ENCODE measurements at regions not wholly inside any gene's neighbourhood (a gene's known extent, or its start where the extent isn't known, plus 50 kb on each side); places are given as distances from the start of the nearest gene placed in this dataset.

DNA sequence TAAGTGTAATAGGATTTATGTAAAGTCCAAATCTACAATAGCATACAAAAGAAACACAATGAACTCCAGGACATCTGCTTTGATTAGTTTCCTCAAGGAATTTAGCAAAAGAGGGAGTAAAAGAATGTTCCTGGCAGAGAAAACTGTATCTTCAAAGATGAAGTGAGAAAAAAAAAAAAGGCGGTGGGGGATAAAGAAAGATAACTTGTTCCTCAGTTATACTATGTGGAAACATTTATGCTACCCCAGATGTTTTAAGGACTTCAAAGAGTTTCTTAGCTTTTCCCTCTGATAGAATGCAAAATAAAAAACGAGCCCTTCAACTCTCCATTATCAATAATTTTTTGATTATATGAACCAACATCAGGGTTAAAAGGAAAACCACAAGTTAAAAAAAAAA, 908.9 kb upstream of the ADGRL2 start:
- intact Hi-C loops (cut with DNase I, micrococcal nuclease): no loop called here
- DNase-seq (no peak), ATAC-seq (no peak)

DNA sequence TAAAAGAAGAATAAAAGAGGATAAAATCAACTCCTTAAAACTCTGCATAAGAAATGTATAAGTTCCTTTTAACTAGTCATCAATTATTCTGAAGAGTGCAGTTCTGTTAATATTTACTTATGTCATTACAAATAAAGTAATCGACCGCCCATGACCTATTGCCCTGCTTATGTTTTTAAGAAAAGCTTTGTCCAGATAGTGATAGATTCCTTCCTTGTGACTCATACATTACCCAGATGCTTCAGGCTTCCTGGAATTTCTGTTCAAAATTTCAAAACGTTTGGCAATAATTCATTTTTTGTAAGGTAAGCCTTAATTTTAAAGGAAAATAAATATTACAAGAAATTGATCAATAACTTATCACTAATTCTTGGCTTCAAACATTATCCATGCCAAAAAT, 918.2 kb upstream of the ADGRL2 start:
- intact Hi-C loops (cut with DNase I, micrococcal nuclease): no loop called here
- DNase-seq (no peak), ATAC-seq (no peak)

DNA sequence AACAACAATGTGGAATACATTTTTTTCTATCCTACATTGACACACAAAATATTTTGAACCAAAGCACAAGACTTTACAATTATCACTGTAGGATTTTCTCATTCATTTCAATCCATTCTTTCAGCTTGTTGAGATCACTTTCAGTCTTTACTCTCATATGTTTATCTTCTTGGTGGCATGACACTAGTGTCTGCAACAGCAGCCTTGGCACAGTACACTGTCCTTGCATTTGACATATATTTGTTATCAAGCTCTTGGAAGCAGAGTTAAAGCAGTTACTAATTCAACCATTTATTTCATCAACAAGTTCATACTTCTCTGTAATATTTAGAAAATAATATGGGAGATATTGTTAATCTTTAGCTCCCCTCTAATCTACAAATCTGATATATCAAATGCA, 922.4 kb upstream of the ADGRL2 start:
- ATAC-seq (no peak), DNase-seq (no peak)
- intact Hi-C loops (cut with DNase I, micrococcal nuclease): no loop called here

DNA sequence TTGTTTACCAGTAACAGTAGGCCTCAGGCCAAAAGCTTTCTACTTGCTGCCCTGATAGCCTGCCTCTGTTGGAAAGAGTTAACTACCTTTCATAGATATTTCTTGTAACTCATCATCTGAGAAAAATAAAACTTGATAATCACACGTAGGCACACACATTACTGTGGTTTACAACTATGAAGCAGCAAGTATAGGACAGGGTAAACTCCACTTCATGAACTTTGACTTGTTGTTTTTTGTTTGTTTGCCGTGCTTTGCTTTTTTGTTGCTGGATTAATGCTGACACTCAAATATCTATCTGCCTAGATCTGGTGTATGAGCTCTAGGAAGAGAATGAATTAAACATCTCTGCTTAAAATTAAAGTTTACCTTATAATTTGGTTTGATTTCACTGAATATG, 924.7 kb upstream of the ADGRL2 start:
- DNase-seq (no peak), ATAC-seq (no peak)
- intact Hi-C loops (cut with DNase I, micrococcal nuclease): no loop called here

DNA sequence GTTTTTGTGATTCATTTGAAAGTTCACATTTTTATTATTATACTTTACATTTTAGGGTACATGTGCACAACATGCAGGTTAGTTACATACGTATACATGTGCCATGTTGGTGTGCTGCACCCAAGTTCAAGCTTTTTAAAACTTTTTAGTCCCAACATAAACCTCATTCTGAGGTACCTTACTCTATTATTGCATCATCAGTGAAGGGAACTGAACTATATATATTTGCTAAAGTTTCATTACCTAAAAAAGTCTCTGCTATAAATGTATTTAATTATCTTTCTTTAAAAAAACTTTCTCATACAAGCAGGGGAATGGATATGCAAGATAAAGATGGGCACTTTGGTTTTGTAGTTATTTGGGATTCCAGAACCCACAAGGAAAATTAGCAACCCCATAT, 931.4 kb upstream of the ADGRL2 start:
- ATAC-seq: no peak
- no peak for DNase-seq
- intact Hi-C loops (cut with DNase I, micrococcal nuclease): no loop called here

DNA sequence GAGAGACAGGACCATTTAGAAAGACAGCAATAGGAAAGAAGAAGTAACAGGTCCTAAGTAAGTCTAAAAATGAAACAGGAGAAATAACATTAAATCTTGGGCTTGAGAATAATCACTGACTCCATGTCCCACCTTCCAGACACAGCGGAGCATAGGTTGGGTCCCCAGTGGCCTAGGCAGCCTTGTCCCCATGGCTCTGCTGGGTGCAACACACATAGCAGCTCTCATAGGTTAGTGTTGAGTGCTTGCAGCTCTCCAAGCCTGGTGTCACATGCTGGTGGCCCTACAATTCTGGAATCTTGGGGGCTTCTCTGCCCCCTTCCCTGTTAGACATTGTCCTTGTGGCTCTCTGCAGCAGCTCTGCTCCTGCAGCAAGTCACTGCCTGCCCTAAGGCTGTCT, 952.8 kb upstream of the ADGRL2 start:
- DNase-seq (no peak), ATAC-seq (no peak)

DNA sequence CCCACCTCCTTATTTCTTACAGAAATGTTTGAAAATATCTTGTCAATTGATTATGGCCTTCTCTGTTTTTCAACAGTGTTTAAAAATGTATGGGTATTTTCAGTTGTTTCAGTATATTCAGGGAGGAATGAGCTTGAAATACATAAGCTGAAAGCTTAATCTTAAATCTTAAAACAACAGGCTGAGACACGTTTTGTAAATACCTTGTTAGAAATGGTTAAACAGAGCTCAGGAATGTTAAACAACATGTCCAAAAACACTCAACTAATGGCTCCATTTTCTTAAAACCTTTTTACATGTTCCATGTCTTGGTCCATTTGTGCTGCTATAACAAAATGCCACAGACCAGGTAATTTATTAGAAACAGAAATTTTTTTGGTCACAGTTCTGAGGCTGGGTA, 953.8 kb upstream of the ADGRL2 start:
- ATAC-seq (no peak), DNase-seq (no peak)
- intact Hi-C loops (cut with DNase I, micrococcal nuclease): no loop called here

More for the DNA sequence above, 952.8 kb upstream of the ADGRL2 start:
- intact Hi-C loops (cut with DNase I, micrococcal nuclease): no loop called here

DNA sequence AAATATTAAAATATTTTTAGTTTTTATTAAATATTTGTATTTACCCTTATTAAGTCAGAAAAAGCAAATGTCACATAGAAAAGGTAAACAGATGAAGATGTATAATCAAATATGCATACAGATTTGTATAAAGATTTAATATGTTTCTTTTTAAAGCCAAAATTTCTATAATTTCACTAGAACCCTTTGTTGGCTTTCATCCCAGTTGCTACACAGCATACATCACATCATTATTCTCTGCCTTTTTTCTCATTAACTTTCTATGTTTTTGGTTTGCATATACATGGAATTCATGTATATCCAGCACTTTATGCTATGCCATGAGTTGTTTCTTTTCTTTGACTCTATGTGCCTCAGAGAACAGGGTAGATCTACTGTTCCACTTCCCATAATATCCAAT, 957.9 kb upstream of the ADGRL2 start:
- no peak for DNase-seq
- intact Hi-C loops (cut with DNase I, micrococcal nuclease): no loop called here
- no peak for ATAC-seq

DNA sequence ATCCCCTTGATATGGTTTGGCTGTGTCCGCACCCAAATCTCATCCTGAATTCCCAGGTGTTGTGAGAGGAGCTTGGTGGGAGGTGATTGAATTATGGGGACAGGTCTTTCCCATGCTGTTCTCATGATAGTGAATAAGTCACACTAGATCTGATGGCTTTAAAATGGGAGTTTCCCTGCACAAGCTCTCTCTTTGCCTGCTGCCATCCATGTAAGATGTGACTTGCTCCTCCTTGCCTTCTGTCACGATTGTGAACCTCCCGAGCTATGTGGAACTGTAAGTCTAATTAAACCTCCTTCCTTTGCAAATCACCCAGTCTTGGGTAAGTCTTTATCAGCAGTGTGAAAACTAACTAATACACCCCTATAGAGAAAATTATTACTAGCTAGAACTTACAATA, 959.5 kb upstream of the ADGRL2 start:
- ATAC-seq: no peak
- intact Hi-C loops (cut with DNase I, micrococcal nuclease): no loop called here
- no peak for DNase-seq

DNA sequence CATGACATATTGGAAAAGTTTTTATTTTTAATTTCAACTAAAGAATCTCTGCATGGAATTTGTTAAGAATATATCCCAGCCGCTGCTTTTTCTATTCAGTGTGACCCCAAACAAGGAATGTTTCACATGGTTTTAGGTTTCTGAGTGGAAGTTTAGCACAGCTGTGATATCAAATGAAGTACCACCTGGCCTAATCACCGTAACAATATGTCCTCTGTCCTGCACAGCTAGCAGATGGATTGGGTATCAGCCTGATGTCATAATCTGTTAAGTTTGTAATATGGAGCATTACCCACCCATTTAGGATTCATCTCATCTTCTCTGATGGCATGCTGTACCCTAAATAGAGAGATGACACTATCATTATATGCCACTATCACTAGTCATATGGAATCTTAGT, 963.7 kb upstream of the ADGRL2 start:
- no peak for DNase-seq
- ATAC-seq: no peak
- intact Hi-C loops (cut with DNase I, micrococcal nuclease): no loop called here

DNA sequence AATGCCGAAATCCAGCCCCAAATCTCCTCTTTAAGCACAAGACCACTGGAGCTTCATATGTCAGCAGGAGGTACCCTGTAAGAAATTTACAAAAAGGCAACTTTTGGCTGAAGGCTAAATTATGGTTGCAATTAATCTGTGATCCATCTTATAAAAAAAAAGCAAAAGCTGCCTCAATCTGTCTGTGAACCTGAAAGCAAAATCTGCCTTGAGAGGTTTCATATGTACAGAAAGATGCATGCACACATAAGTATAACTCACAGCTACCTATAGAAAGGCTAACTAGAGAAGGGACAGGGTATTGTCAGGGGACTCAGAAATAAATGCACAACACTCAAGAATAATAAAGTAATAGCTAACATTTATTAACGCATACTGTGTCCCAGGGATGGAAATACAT, 964.2 kb upstream of the ADGRL2 start:
- ATAC-seq (no peak), DNase-seq (no peak)

DNA sequence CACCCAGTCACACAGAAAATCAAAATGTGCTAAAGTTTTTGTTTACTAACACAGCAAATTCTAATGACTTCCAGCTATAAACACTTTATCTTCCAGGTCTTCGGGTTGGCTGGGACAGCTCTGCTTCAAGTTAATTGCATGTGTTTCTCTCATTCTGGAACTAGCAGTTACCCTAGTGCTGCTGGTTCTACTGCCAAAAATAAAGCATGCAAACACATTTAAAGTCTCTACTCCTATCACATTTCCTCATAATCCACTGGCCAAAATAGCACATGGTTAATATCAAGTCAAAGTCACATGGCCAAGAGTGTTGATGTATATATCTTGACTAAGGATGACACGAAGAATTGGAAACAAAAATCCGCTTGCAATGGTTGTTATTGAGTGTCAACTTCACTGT, 973.1 kb upstream of the ADGRL2 start:
- intact Hi-C loops (cut with DNase I, micrococcal nuclease): no loop called here
- DNase-seq (no peak), ATAC-seq (no peak)

More for the DNA sequence above, 964.2 kb upstream of the ADGRL2 start:
- intact Hi-C loops (cut with DNase I, micrococcal nuclease): no loop called here

DNA sequence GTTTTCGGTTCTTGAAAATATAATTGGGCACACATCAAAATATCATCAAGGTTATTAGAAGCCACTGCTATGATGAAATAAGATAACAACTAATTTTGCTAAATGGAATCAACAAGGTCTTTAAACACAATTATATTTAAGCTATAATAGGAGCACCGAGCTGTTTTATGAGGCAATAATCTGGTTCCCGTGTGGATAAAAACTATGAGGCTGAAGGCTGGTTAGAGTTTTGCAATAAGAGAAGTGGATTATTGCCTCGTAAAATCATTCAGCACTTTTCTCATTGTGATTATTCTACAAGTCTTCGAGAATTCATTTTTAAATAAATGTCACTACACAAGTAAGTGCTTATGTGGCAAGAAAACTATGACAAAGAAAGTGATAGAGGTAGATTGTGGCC, 975.7 kb upstream of the ADGRL2 start:
- no peak for DNase-seq
- no peak for ATAC-seq
- intact Hi-C loops (cut with DNase I, micrococcal nuclease): no loop called here

DNA sequence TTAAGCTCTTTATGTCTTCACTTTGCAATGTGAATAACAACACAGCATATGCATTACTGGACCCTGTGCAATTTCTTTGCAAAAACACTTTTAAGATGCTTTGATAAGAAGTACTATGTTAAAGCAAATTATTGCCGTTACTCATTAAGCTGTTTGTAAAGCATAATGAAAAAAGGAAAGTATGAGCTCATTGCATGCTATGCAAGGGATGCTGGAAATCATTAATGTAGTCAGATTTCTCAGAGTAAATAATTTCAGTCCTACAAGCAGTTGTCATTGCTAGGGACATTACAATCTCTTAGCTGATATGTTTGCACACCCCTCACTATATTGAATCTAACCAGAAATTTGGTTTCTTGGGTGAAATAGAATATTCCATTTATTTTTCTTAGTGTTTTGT, 982.5 kb upstream of the ADGRL2 start:
- ATAC-seq: no peak
- DNase-seq: no peak
- intact Hi-C loops (cut with DNase I, micrococcal nuclease): no loop called here

DNA sequence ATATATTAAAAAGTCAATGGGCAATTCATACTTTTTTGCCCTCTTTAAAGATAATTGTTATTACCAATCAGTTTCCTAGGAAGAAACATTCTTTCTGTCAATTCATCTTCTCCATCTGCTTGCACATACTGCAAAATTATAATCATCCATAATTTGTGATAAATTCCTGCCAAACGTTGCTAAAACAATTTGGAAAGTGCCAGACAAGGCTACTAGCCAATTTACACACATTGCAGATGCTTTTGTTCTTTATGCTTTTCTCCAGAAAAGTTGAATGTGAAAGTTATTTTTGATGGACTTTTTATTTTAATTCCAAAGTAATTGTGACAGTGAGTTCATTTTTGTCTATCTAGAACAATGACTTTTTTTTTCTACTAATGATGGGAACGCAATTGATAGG, 992.8 kb upstream of the ADGRL2 start:
- intact Hi-C loops (cut with DNase I, micrococcal nuclease): no loop called here
- no peak for DNase-seq
- no peak for ATAC-seq

DNA sequence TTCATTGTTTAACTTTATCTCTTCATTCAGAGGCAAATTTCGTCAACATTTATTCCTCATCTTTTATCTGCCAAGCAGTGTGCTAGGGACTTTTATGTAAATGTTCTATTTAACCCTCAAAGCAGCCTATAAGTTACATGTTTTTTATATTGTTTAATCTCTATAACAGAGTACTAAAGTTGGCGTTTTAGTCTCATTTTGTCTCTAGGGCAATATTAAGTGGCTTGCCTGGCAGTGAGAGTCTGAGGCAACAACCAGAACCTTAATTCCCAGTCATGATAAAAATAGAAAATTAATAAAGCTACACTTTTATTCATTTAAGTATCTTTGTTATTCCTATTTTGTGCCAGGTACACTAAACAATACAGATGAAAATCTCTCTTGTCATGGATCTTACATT, 994.3 kb upstream of the ADGRL2 start:
- intact Hi-C loops (cut with DNase I, micrococcal nuclease): no loop called here
- DNase-seq (no peak), ATAC-seq (no peak)

DNA sequence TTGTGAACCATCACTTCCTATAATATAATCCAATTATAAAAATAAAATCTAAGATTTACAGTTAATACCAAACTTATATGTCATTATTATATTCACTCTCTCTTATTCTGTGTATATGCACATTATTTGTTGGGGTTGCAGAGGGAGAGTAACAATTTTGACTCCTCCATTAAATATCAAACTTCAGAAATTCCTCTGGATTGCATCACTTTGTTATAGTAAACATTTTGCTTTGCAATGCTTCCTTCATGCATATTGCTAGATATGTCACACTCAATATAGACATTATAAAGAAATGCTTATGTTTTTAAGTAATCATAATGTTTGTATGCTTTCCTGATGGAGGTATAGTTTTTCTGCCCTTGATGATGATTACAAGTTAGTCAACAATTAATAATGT, 999.0 kb upstream of the ADGRL2 start:
- ATAC-seq: no peak
- no peak for DNase-seq
- intact Hi-C loops (cut with DNase I, micrococcal nuclease): no loop called here

DNA sequence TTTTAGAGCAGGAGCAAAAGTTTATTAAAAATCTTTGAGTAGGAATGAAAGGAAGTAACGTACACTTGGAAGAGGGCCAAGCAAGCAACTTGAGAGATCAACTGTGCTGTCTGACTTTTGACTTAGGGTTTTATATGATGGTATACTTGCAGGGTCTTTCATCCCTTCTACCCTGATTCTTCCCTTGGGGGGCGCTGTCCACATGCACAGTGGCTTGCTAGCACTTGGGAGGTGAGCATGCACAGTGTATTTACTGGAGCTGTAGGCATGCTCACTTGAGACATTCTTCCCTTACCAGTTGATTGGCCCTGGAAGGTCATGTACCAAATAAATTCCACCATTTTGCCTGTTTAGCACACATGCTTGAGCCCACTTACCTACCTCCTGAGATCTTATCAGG, 1001.3 kb upstream of the ADGRL2 start:
- no peak for DNase-seq
- intact Hi-C loops (cut with DNase I, micrococcal nuclease): no loop called here
- no peak for ATAC-seq

DNA sequence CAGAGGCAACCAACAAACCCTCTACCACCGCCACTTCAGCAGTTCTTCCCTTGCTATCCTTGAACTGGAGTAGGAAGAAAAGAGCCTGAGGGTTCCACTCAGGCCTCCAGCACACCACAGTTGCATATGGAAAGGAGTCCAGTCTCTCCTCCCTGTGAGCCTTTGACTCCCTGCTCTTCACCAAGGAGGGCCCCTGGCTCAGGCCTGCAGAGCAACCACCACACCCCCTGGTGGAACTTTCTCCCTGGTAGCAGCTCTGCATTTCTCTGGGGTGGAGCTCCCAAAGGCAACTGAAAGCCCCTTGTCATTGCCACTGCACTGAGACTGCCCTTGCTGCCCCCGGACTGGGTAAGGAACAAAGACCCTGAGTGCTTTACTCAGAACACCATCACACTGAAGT, 1021.5 kb upstream of the ADGRL2 start:
- intact Hi-C loops (cut with DNase I, micrococcal nuclease): no loop called here
- ATAC-seq: no peak
- DNase-seq: no peak

DNA sequence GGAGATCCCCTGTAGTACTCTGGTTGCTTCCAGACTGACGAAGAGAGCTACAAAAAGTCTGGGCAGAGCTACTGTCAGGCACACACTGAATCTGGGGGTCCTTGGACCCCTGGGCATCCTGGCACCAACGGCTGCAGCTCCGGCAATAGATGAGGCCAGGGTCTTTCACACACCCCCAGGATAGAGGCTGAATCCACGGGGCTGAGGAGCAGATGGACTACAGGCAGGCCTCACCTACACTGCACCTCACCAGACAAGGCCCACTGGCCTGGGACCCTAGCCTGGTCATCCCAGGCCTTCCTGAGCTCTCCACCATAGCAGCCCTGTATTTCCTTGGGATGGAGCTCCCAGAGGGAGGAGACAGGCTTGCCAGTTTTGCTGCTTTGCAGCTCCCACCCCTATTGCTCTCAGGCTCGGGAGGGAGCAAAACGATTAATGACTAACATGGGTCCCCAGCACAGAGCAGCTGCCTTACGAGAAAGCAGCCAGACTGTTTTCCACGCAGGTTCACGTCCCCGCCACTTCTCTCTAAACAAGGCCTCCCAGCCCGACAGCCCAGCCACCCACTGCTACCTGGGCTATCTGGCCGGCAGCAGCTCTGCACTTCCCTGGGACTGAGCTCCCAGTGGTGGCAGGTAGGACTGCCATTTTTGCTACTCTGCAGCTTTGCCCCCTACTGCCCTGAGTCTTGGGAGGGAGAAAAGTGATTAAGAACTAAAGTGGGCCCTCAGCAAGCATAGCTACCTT, 1022.5 kb upstream of the ADGRL2 start:
- DNase-seq (no peak), ATAC-seq (no peak)
- intact Hi-C loops (cut with DNase I, micrococcal nuclease): no loop called here

DNA sequence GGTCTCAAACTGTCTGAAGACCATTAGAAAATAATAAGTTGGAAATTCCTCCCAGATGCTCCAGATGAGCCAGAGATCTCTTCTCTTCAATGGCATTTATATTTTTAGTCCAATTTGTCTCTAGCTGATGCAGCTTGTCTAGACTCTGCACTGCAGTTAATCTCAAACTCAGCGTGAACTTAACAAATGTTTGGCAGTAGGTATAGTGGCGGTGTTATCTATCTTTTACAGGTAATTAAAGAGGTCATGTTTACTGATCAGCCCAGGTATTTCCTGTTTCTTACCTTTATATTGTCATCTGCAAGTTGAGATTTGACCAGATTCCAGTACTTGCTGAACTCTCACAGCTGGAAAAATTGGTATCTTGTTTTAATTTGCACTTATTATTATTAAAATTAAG, 1024.5 kb upstream of the ADGRL2 start:
- intact Hi-C loops (cut with DNase I, micrococcal nuclease): no loop called here
- ATAC-seq (no peak), DNase-seq (no peak)

All from left colon (tissue), 2 donors.